SK-N-MC (cell line): ENCODE measurements at regions not wholly inside any gene's neighbourhood (a gene's known extent, or its start where the extent isn't known, plus 50 kb on each side); places are given as distances from the start of the nearest gene placed in this dataset.

ENCODE experiments used
- EZH2 ChIP-seq: fragments of 200-600 bp; sonication (generic); IDR thresholded peaks from one replicate; pipeline ENCODE4 v1.6.1; 2017; ENCODE audit warnings: antibody characterized with exemption
- FOXP2 ChIP-seq: optimal IDR thresholded peaks from 2 replicates; pipeline ENCODE3; 2011; ENCODE audit warnings: mild to moderate bottlenecking, moderate library complexity; ENCODE audit not compliant: insufficient read depth; ENCODE audit errors: extremely low read length, control extremely low read depth

DNA sequence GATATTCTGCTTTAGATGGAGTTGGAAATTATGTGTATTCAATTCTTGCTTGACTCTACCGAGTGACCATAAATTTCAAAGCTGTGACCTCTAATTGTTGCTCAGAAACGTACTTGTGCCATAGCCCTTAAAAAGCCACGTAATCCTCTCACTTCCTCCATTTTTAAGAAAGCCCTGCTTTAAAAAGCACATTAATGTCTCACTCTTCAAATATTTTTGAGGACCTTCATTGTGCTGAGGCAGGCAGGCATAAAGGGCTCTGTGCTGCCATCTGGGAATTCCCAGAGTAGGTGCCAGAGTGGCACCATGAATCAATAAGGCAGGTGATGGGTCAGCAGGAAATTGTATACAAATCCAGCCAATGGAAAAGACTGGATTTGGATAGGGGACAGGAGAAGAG lies 97.7 kb upstream of the FAM204A start:
- TF ChIP-seq EZH2 (no peak), FOXP2 (no peak)
